Esophagus muscularis mucosa (tissue), 4 donors: ENCODE measurements at regions not wholly inside any gene's neighbourhood (a gene's known extent, or its start where the extent isn't known, plus 50 kb on each side); places are given as distances from the start of the nearest gene placed in this dataset.
"Not testable (repeated sequence)": the region's sequence is repeated elsewhere in the genome, so short reads cannot be mapped to it uniquely, and the experiment has no call there.

Source experiments
- EP300 ChIP-seq: sonication (generic); formaldehyde crosslinking; IDR thresholded peaks from one replicate; pipeline ENCODE4 v1.6.1; 2017; ENCODE audit warnings: antibody characterized with exemption
- POLR2A ChIP-seq: fragments of 450-650 bp; IDR thresholded peaks from one replicate; pipeline ENCODE4 v1.6.1; 2017; ENCODE audit warnings: antibody characterized with exemption, moderate library complexity, mild to moderate bottlenecking, low read depth
- TF ChIP-seq, protein P1 (sequence below), 3 experiments: fragments of 200-600 bp in 2 of 3; fragments of 450-650 bp in 1 of 3; sonication (generic) in 2 of 3; IDR thresholded peaks; one replicate each; pipeline ENCODE4 v1.5.1; 2017 to 2019; ENCODE audit warnings: antibody characterized with exemption in 3 of 3, mild to moderate bottlenecking in 2 of 3, moderate library complexity in 1 of 3

DNA sequence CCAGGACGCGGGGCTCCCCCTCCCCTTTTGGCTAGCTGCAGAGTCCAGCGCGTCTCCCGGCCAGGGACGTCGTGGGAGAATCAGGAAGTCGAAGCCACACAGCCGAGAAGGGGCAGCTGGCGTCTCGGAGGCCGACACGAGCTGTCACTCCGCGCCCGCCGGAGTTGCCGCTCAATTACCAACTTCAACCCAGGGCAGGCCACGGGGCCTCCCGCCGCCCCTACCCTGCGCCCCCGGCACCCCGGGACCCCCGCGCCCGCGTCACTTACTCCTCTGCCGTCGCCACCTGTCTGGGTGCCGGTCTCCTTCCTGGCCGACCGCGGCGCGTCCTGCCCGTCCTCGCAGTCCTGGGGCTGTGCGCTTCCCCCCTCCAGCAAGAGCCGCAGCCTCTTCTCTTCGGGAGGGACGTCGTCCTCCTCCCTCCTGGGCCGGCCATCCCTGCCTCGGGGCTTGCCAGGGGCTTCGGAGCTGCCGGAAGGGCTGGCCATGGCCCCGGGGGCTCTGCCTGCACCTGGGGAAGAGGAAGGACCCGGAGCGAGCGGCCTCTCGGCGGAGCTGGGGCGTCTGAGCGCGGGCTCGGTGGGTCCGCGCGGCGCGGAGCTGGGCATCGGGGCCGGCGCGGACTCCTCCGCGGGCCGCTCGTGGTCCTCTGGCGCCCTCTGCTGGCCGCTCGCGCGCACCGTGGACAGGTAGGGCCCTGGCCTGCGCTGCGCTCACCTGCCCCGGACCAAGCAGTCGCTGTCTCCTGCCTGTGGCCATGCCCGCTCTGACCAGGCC lies 65.6 kb upstream of the CLEC6A start:
- TF ChIP-seq POLR2A, EP300: not testable (repeated sequence)
- TF ChIP-seq, protein P1, sequence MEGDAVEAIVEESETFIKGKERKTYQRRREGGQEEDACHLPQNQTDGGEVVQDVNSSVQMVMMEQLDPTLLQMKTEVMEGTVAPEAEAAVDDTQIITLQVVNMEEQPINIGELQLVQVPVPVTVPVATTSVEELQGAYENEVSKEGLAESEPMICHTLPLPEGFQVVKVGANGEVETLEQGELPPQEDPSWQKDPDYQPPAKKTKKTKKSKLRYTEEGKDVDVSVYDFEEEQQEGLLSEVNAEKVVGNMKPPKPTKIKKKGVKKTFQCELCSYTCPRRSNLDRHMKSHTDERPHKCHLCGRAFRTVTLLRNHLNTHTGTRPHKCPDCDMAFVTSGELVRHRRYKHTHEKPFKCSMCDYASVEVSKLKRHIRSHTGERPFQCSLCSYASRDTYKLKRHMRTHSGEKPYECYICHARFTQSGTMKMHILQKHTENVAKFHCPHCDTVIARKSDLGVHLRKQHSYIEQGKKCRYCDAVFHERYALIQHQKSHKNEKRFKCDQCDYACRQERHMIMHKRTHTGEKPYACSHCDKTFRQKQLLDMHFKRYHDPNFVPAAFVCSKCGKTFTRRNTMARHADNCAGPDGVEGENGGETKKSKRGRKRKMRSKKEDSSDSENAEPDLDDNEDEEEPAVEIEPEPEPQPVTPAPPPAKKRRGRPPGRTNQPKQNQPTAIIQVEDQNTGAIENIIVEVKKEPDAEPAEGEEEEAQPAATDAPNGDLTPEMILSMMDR (IDR thresholded peaks at IDR 0.05) = peak; percentile 52 to 67 (median 66)
